CD4-positive, alpha-beta T cell (primary cell): ENCODE measurements at regions not wholly inside any gene's neighbourhood (a gene's known extent, or its start where the extent isn't known, plus 50 kb on each side); places are given as distances from the start of the nearest gene placed in this dataset. TPM values are rescaled to one million over a fixed set of nuclear protein-coding genes. Genes with fewer than 3 reads are reported as not detected.
"Not testable (repeated sequence)": the region's sequence is repeated elsewhere in the genome, so short reads cannot be mapped to it uniquely, and the experiment has no call there.

Experiments
- ATAC-seq: fragments of 200-7000 bp; cut with Tn5 transposase; one replicate; pipeline ENCODE4 v1.10.0; 2022; ENCODE audit warnings: mild to moderate bottlenecking; ENCODE audit not compliant: poor library complexity
- CTCF ChIA-PET: fragments of 350-600 bp; sonication (Branson Sonifier 250); formaldehyde crosslinking; loops from one replicate; lab custom pipeline; 2021; ENCODE audit warnings: antibody characterized with exemption, inconsistent platforms; lab: Charles Lee
- POLR2A ChIA-PET: fragments of 350-600 bp; sonication (Branson Sonifier 250); formaldehyde crosslinking; loops from one replicate; lab custom pipeline; 2021; ENCODE audit warnings: antibody characterized with exemption, inconsistent platforms; lab: Charles Lee
- DNase-seq, 14 experiments: peaks; one replicate each; pipeline ENCODE4 v3.0.0-alpha.2; 2013 to 2020; ENCODE audit warnings: mixed read lengths in 2 of 14
- H3K27ac ChIP-seq, 2 donors: one replicate each; pipeline versions ENCODE4 v1.5.1 to v1.7.0; 2013; ENCODE audit warnings: low read length in 2 of 2, low read depth in 1 of 2, mild to moderate bottlenecking in 1 of 2
- H3K27me3 ChIP-seq, 2 experiments: 1 replicate in 1 of 2; 2 replicates in 1 of 2; pipeline versions ENCODE4 v1.6.1 to v1.7.0; 2013; ENCODE audit warnings: low read length in 2 of 2, control low read depth in 1 of 2, mild to moderate bottlenecking in 1 of 2, moderate library complexity in 1 of 2; ENCODE audit not compliant: insufficient read depth in 2 of 2, control insufficient read depth in 1 of 2
- H3K36me3 ChIP-seq: one replicate; pipeline ENCODE4 v1.6.1; 2013; ENCODE audit warnings: low read length, control low read depth; ENCODE audit not compliant: insufficient read depth
- H3K4me1 ChIP-seq: one replicate; pipeline ENCODE4 v1.6.1; 2013; ENCODE audit warnings: low read length, control low read depth; ENCODE audit not compliant: insufficient read depth
- H3K4me3 ChIP-seq: one replicate; pipeline ENCODE4 v1.5.1; 2013; ENCODE audit warnings: mild to moderate bottlenecking, low read length, moderate library complexity
- H3K9me3 ChIP-seq, 2 experiments: 1 replicate in 1 of 2; 2 replicates in 1 of 2; pipeline versions ENCODE4 v1.6.1 to v1.7.0; 2013; ENCODE audit warnings: low read length in 2 of 2, mild to moderate bottlenecking in 2 of 2, control low read depth in 1 of 2, moderate library complexity in 1 of 2; ENCODE audit not compliant: control insufficient read depth in 1 of 2, insufficient read depth in 1 of 2
- H3K27ac Mint-ChIP-seq: one replicate; pipeline ENCODE4 v1.8.0; 2020; ENCODE audit warnings: mixed read lengths
- H3K27me3 Mint-ChIP-seq: one replicate; pipeline ENCODE4 v1.8.0; 2021; ENCODE audit warnings: mixed read lengths
- H3K36me3 Mint-ChIP-seq: one replicate; pipeline ENCODE4 v1.8.0; 2021; ENCODE audit warnings: low read depth, mixed read lengths
- H3K4me1 Mint-ChIP-seq: one replicate; pipeline ENCODE4 v1.8.0; 2021; ENCODE audit warnings: low read depth, mixed read lengths
- H3K4me3 Mint-ChIP-seq: one replicate; pipeline ENCODE4 v1.8.0; 2020; ENCODE audit warnings: mild to moderate bottlenecking, mixed read lengths
- H3K9me3 Mint-ChIP-seq: one replicate; pipeline ENCODE4 v1.8.0; 2020; ENCODE audit warnings: mixed read lengths
- CTCF ChIP-seq: fragments of 200-600 bp; IDR thresholded peaks from one replicate; pipeline ENCODE4 v1.8.0; 2022; ENCODE audit warnings: antibody characterized with exemption, mild to moderate bottlenecking
- intact Hi-C, 2 experiments: fragments of 100-400 bp; cut with DNase I in 1 of 2; cut with micrococcal nuclease in 1 of 2; formaldehyde crosslinking; loops; one replicate each; pipeline versions ENCODE4 v1.15.1 to v1.9.0; 2023 to 2025; cut with DNase I, micrococcal nuclease
- microRNA-seq: library from miRNA; unstranded; fragments of <30 nt; microRNA quantifications from one replicate; pipeline ENCODE4 v1.2.0, GENCODE V29; 2021; ENCODE audit warnings: borderline microRNAs expressed, borderline replicate concordance

DNA sequence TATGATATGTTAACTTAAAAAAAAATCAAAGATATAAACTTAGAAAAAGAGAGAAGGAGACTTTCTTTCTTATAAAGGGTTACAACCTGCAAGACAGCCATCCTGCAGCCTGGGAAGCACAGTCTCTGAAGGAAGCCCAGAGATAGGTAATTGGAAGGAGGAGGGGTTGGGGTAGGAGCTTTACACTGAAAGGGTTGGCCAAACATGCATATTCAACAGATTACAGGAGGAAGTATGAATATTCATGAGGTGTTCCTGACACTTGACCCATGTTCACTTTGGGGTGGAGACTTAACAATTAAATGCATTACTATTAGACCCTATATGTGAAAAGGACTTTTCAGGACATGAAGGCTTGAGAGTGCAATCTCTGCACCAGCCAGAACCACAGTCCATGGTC lies 71.7 kb upstream of the CDH2 start:
- Histone ChIP-seq H3K4me1 (no peaks in the 10 kb centered on the region), H3K36me3 (no peaks in the 10 kb centered on the region), H3K27ac (no peak overlapping the region), H3K27me3 (no peaks in the 10 kb centered on the region), H3K9me3 (peaks cover 0 to 5% of the 10 kb centered on the region in 2 experiments), H3K4me3 (no peak overlapping the region)
- DNase-seq (no peak), ATAC-seq (no peak)
- Mint-ChIP-seq H3K4me3 (no peak overlapping the region), H3K27ac (no peak overlapping the region), H3K4me1 (no peaks in the 10 kb centered on the region), H3K36me3 (no peaks in the 10 kb centered on the region), H3K27me3 (no peaks in the 10 kb centered on the region), H3K9me3 (peaks cover 4% of the 10 kb centered on the region)
- intact Hi-C loops, result no loop called here
- no peak for TF ChIP-seq CTCF
- ChIA-PET POLR2A (no interaction called here), CTCF (no interaction called here)

DNA sequence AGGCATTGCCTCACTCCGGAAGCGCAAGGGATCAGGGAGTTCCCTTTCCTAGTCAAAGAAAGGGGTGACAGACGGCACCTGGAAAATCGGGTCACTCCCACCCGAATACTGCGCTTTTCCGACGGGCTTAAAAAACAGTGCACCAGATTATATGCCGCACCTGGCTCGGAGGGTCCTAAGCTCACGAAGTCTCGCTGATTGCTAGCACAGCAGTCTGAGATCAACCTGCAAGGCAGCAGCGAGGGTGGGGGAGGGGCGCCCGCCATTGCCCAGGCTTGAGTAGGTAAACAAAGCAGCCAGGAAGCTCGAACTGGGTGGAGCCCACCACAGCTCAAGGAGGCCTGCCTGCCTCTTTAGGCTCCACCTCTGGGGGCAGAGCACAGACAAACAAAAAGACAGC lies 63.7 kb upstream of the CDH2 start:
- H3K36me3 ChIP-seq, H3K4me1 ChIP-seq, H3K4me1 Mint-ChIP-seq, H3K9me3 Mint-ChIP-seq, H3K4me3 Mint-ChIP-seq, ATAC-seq, H3K27ac Mint-ChIP-seq, H3K36me3 Mint-ChIP-seq, intact Hi-C loops, CTCF ChIA-PET, POLR2A ChIA-PET, H3K4me3 ChIP-seq, H3K27me3 Mint-ChIP-seq, H3K27me3 ChIP-seq, H3K27ac ChIP-seq: not testable (repeated sequence)
- peak in 1 of 14 experiments; percentile 21 for DNase-seq
- peaks cover 0 to 12% of the 10 kb centered on the region in 2 experiments for H3K9me3 ChIP-seq

DNA sequence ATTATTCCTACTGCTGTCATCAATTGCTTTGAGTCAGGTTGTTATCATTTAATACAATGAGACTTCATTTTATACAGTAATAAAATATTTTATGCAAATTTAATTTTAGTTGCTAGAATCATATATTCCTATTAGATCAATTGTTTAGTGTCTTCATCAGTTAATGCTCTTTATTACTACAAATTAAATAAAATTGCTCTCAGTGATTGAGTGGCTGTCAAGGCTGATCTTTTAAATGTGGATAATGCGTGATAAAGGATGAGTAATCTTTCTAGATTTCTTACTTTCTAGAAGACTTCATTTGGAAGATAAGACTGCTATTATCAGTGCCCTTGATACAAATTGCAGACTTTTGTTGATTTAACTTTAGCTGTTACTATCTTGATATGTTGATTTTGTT lies 59.6 kb upstream of the CDH2 start:
- no peaks in the 10 kb centered on the region for H3K27me3 ChIP-seq
- H3K27me3 Mint-ChIP-seq, result no peaks in the 10 kb centered on the region
- no peak overlapping the region for H3K4me3 ChIP-seq
- CTCF ChIA-PET, result no interaction called here
- ATAC-seq (no peak), DNase-seq (no peak)
- no peak overlapping the region for H3K4me3 Mint-ChIP-seq
- no peaks in the 10 kb centered on the region for H3K36me3 Mint-ChIP-seq
- H3K36me3 ChIP-seq, result no peaks in the 10 kb centered on the region
- POLR2A ChIA-PET, result no interaction called here
- H3K9me3 ChIP-seq, result peaks cover 0 to 12% of the 10 kb centered on the region in 2 experiments
- H3K27ac Mint-ChIP-seq, result no peak overlapping the region
- no peak overlapping the region for H3K27ac ChIP-seq
- intact Hi-C loops, result no loop called here
- TF ChIP-seq CTCF, result no peak
- H3K4me1 ChIP-seq, result no peaks in the 10 kb centered on the region
- no peaks in the 10 kb centered on the region for H3K4me1 Mint-ChIP-seq
- peaks cover 7% of the 10 kb centered on the region for H3K9me3 Mint-ChIP-seq

Small RNA genes lying in the stretch of these regions (microRNA-seq; reads per million reads assigned to microRNA genes)
- gene MIR302F, result not detected
